Stimulated activated CD4-positive, alpha-beta T cell treated with anti-CD3 and anti-CD28 coated beads, Interleukin-1b, Interleukin-23, amount 100 ng/mL, for 48 hours (primary cell): ENCODE measurements at regions not wholly inside any gene's neighbourhood (a gene's known extent, or its start where the extent isn't known, plus 50 kb on each side); places are given as distances from the start of the nearest gene placed in this dataset.
"Not testable (repeated sequence)": the region's sequence is repeated elsewhere in the genome, so short reads cannot be mapped to it uniquely, and the experiment has no call there.

Experiments
- DNase-seq: peaks from one replicate; pipeline ENCODE4 v3.0.0-alpha.2; 2020

- no peak for DNase-seq
Observed at GRCh38 chr1:30476911-30477459, 246.4 kb downstream of the MATN1 start.

- DNase-seq, result no peak
Observed at GRCh38 chr1:30476476-30476875, 246.9 kb downstream of the MATN1 start.

GRCh38 chr1:30475966-30476365 lies 247.4 kb downstream of the MATN1 start:
- no peak for DNase-seq

GRCh38 chr1:30475201-30475600 lies 248.2 kb downstream of the MATN1 start:
- DNase-seq, result no peak

GRCh38 chr1:30474818-30475200 lies 248.6 kb downstream of the MATN1 start:
- DNase-seq, result no peak

- no peak for DNase-seq
Observed at GRCh38 chr1:30473922-30474817, 249.2 kb downstream of the MATN1 start.

GRCh38 chr1:30472526-30472925 lies 250.9 kb downstream of the MATN1 start:
- no peak for DNase-seq

GRCh38 chr1:30472009-30472408 lies 251.4 kb downstream of the MATN1 start:
- DNase-seq, result no peak

- DNase-seq, result no peak
Observed at GRCh38 chr1:30471307-30471706, 252.1 kb downstream of the MATN1 start.

- no peak for DNase-seq
Observed at GRCh38 chr1:30469426-30469825, 254.0 kb downstream of the MATN1 start.

GRCh38 chr1:30467101-30467500 lies 256.3 kb downstream of the MATN1 start:
- no peak for DNase-seq

- no peak for DNase-seq
Observed at GRCh38 chr1:30466610-30467009, 256.8 kb downstream of the MATN1 start.

GRCh38 chr1:30466026-30466425 lies 257.4 kb downstream of the MATN1 start:
- DNase-seq, result no peak

- DNase-seq, result no peak
Observed at GRCh38 chr1:30465096-30465495, 258.3 kb downstream of the MATN1 start.

- no peak for DNase-seq
Observed at GRCh38 chr1:30464187-30464617, 259.2 kb downstream of the MATN1 start.

- DNase-seq, result no peak
Observed at GRCh38 chr1:30462826-30463425, 260.5 kb downstream of the MATN1 start.

GRCh38 chr1:30462166-30462565 lies 261.2 kb downstream of the MATN1 start:
- DNase-seq, result no peak

GRCh38 chr1:30461640-30462039 lies 261.7 kb downstream of the MATN1 start:
- no peak for DNase-seq

GRCh38 chr1:30460661-30461060 lies 262.7 kb downstream of the MATN1 start:
- DNase-seq, result no peak

- DNase-seq, result not testable (repeated sequence)
Observed at GRCh38 chr1:30458730-30459485, 264.5 kb downstream of the MATN1 start.

- no peak for DNase-seq
Observed at GRCh38 chr1:30452925-30453324, 270.5 kb downstream of the MATN1 start.

GRCh38 chr1:30452170-30452569 lies 271.2 kb downstream of the MATN1 start:
- DNase-seq, result no peak

GRCh38 chr1:30451532-30452125 lies 271.8 kb downstream of the MATN1 start:
- no peak for DNase-seq
